Mesendoderm (in vitro differentiated cells): ENCODE measurements at regions not wholly inside any gene's neighbourhood (a gene's known extent, or its start where the extent isn't known, plus 50 kb on each side); places are given as distances from the start of the nearest gene placed in this dataset.

Experiments
- DNase-seq: peaks from one replicate; pipeline ENCODE4 v3.0.0; 2013
- H2AK5ac ChIP-seq: 2 replicates; pipeline ENCODE4 v1.6.1; 2013; ENCODE audit warnings: low read length, inconsistent platforms
- H2BK120ac ChIP-seq: 2 replicates; pipeline ENCODE4 v1.6.1; 2013; ENCODE audit warnings: low read depth, mild to moderate bottlenecking, low read length, moderate library complexity, mixed read lengths
- H2BK15ac ChIP-seq: replicated peaks from 2 replicates; pipeline ENCODE4 v1.6.1; 2013; ENCODE audit warnings: low read depth, mild to moderate bottlenecking, moderate library complexity
- H2BK5ac ChIP-seq: 2 replicates; pipeline ENCODE4 v1.6.1; 2013; ENCODE audit warnings: low read length, inconsistent platforms
- H3K18ac ChIP-seq: 2 replicates; pipeline ENCODE4 v1.6.1; 2013; ENCODE audit warnings: mild to moderate bottlenecking, low read length, mixed read lengths
- H3K23ac ChIP-seq: one replicate; pipeline ENCODE4 v1.6.1; 2013; ENCODE audit warnings: low read length
- H3K27ac ChIP-seq: 2 replicates; pipeline ENCODE4 v1.5.1; 2013; ENCODE audit warnings: low read depth, mild to moderate bottlenecking, inconsistent platforms, low read length, moderate library complexity
- H3K27me3 ChIP-seq: 2 replicates; pipeline ENCODE4 v1.6.1; 2013; ENCODE audit warnings: low read length, control low read depth, mild to moderate bottlenecking, inconsistent platforms; ENCODE audit not compliant: insufficient read depth, poor library complexity
- H3K36me3 ChIP-seq: 2 replicates; pipeline ENCODE4 v1.6.1; 2013; ENCODE audit warnings: low read length, inconsistent platforms; ENCODE audit not compliant: control insufficient read depth, insufficient read depth
- H3K4ac ChIP-seq: one replicate; pipeline ENCODE4 v1.6.1; 2013; ENCODE audit warnings: low read depth, mild to moderate bottlenecking, low read length, moderate library complexity
- H3K4me1 ChIP-seq: 2 replicates; pipeline ENCODE4 v1.6.1; 2013; ENCODE audit warnings: low read depth, low read length, inconsistent platforms; ENCODE audit not compliant: control insufficient read depth
- H3K4me2 ChIP-seq: 2 replicates; pipeline ENCODE4 v1.6.1; 2013; ENCODE audit warnings: low read length
- H3K4me3 ChIP-seq: 2 replicates; pipeline ENCODE4 v1.5.1; 2013; ENCODE audit warnings: mild to moderate bottlenecking, low read length
- H3K56ac ChIP-seq: one replicate; pipeline ENCODE4 v1.6.1; 2013; ENCODE audit warnings: low read length
- H3K79me1 ChIP-seq: 2 replicates; pipeline ENCODE4 v1.6.1; 2013; ENCODE audit warnings: low read length, inconsistent platforms
- H3K79me2 ChIP-seq: 2 replicates; pipeline ENCODE4 v1.6.1; 2013; ENCODE audit warnings: mild to moderate bottlenecking, low read length; ENCODE audit not compliant: control insufficient read depth, insufficient read depth
- H3K9ac ChIP-seq: 2 replicates; pipeline ENCODE4 v1.6.1; 2013; ENCODE audit warnings: low read length, inconsistent platforms
- H4K5ac ChIP-seq: one replicate; pipeline ENCODE4 v1.6.1; 2013; ENCODE audit warnings: low read length
- H4K8ac ChIP-seq: one replicate; pipeline ENCODE4 v1.6.1; 2013; ENCODE audit warnings: low read depth, mild to moderate bottlenecking, control low read depth, low read length, moderate library complexity
- WGBS: extraction: QIAGEN DNeasy Blood & Tissue Kit; methylation state at CpG from one replicate; pipeline ENCODE4 v1.1.7; 2013; ENCODE audit warnings: low lambda C conversion rate, missing lambda C conversion rate; ENCODE audit not compliant: insufficient coverage; ENCODE audit errors: extremely low coverage; 5-methylcytosine and 5-hydroxymethylcytosine counted together

GRCh38 chr20:60963146-60963545 lies 288.9 kb upstream of the CDH4 start:
- H3K4me2 ChIP-seq: no peak overlapping the region
- WGBS: no CpG with 5 or more reads among the region's 3 CpGs

GRCh38 chr20:60964911-60965310 lies 287.1 kb upstream of the CDH4 start:
- Histone ChIP-seq H3K4me1 (no peaks in the 10 kb centered on the region), H3K79me2 (no peaks in the 10 kb centered on the region), H3K4me2 (no peak overlapping the region), H3K27me3 (no peaks in the 10 kb centered on the region), H3K4me3 (no peak overlapping the region), H3K9ac (no peak overlapping the region), H3K27ac (no peak overlapping the region), H3K79me1 (no peaks in the 10 kb centered on the region), H3K4ac (no peak overlapping the region), H3K18ac (no peak overlapping the region), H3K36me3 (no peaks in the 10 kb centered on the region), H4K8ac (no peak overlapping the region), H2AK5ac (no peak overlapping the region), H2BK5ac (no peak overlapping the region), H2BK15ac (no peak overlapping the region), H4K5ac (no peak overlapping the region), H3K56ac (no peak overlapping the region), H3K23ac (no peak overlapping the region), H2BK120ac (no peak overlapping the region)
- no peak for DNase-seq
- no CpG with 5 or more reads among the region's 4 CpGs for WGBS

More at GRCh38 chr20:60963146-60963545, 288.9 kb upstream of the CDH4 start:
- no peak for DNase-seq
- Histone ChIP-seq H2BK15ac (no peak overlapping the region), H3K79me1 (no peaks in the 10 kb centered on the region), H4K5ac (no peak overlapping the region), H2BK120ac (no peak overlapping the region), H3K36me3 (no peaks in the 10 kb centered on the region), H3K56ac (no peak overlapping the region), H3K4me1 (no peaks in the 10 kb centered on the region), H3K4ac (no peak overlapping the region), H3K27me3 (no peaks in the 10 kb centered on the region), H3K27ac (no peak overlapping the region), H4K8ac (no peak overlapping the region), H3K23ac (no peak overlapping the region), H2AK5ac (no peak overlapping the region), H3K9ac (no peak overlapping the region), H3K4me3 (no peak overlapping the region), H3K79me2 (no peaks in the 10 kb centered on the region), H2BK5ac (no peak overlapping the region), H3K18ac (no peak overlapping the region)

DNA sequence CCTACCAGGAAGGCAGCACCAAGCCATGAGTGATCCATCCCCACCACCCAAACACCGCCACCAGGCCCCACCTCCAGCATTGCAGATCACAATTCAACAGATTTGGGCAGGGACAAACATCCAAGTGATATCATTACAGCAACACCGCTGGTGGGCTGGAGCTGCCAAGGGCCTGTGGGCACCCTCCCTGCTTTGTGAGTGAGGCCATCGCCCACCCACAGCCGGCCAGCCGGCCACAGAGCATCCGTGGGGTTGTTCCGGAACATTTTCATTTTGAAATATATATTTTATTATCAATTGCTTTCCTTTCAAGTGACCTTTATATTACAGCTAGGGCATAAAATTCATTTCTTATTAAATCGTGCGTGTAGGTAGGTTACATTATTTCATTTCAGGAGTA lies 286.0 kb upstream of the CDH4 start:
- Histone ChIP-seq H3K36me3 (no peaks in the 10 kb centered on the region), H3K27ac (no peak overlapping the region), H2BK5ac (no peak overlapping the region), H3K79me1 (no peaks in the 10 kb centered on the region), H3K23ac (no peak overlapping the region), H3K4me2 (no peak overlapping the region), H3K4ac (no peak overlapping the region), H2BK120ac (no peak overlapping the region), H3K4me3 (no peak overlapping the region), H3K4me1 (no peaks in the 10 kb centered on the region), H3K79me2 (no peaks in the 10 kb centered on the region), H3K9ac (no peak overlapping the region), H3K27me3 (no peaks in the 10 kb centered on the region), H4K8ac (no peak overlapping the region), H2BK15ac (no peak overlapping the region), H3K56ac (no peak overlapping the region), H2AK5ac (no peak overlapping the region), H3K18ac (no peak overlapping the region), H4K5ac (no peak overlapping the region)
- DNase-seq: no peak
- no CpG with 5 or more reads among the region's 9 CpGs for whole genome bisulfite sequencing

DNA sequence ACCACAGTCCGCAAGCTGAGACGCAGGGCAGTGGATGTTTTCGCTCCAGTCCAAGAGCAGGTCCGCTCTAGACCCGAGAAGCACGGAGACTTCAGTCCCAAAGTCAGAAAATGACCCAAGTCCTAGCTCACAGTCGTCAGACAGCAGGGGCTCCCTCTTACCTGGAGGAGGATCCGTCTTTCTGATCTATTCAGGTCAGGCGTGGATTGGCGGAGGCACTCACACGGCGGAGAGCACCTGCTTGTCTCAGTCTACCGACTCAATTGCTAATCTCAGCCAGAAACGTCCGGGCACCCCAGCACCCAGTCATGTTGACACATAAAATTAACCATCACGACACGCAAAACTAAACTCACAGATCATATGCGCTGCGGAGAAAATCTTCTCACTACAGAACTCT lies 285.3 kb upstream of the CDH4 start:
- Histone ChIP-seq H3K27ac (no peak overlapping the region), H3K4me1 (no peaks in the 10 kb centered on the region), H3K79me1 (no peaks in the 10 kb centered on the region), H3K4me2 (no peak overlapping the region), H3K23ac (no peak overlapping the region), H4K8ac (no peak overlapping the region), H4K5ac (no peak overlapping the region), H3K18ac (no peak overlapping the region), H3K27me3 (no peaks in the 10 kb centered on the region), H2BK5ac (no peak overlapping the region), H3K36me3 (no peaks in the 10 kb centered on the region), H2AK5ac (no peak overlapping the region), H3K56ac (no peak overlapping the region), H3K9ac (no peak overlapping the region), H2BK120ac (no peak overlapping the region), H3K79me2 (no peaks in the 10 kb centered on the region), H3K4me3 (no peak overlapping the region), H2BK15ac (no peak overlapping the region), H3K4ac (no peak overlapping the region)
- no peak for DNase-seq
- WGBS: no CpG with 5 or more reads among the region's 19 CpGs

- no peak overlapping the region for H3K4ac ChIP-seq
- no peak overlapping the region for H3K9ac ChIP-seq
- no peak overlapping the region for H3K56ac ChIP-seq
- H3K23ac ChIP-seq: no peak overlapping the region
- no peak overlapping the region for H3K4me3 ChIP-seq
- H3K18ac ChIP-seq: no peak overlapping the region
- H3K79me1 ChIP-seq: no peaks in the 10 kb centered on the region
- no peak overlapping the region for H3K4me2 ChIP-seq
- no peaks in the 10 kb centered on the region for H3K79me2 ChIP-seq
- H3K27me3 ChIP-seq: no peaks in the 10 kb centered on the region
- H3K36me3 ChIP-seq: no peaks in the 10 kb centered on the region
- no peak overlapping the region for H2BK5ac ChIP-seq
- H3K27ac ChIP-seq: no peak overlapping the region
- H2BK15ac ChIP-seq: no peak overlapping the region
- H3K4me1 ChIP-seq: no peaks in the 10 kb centered on the region
- H2BK120ac ChIP-seq: no peak overlapping the region
- no CpG with 5 or more reads among the region's 56 CpGs for WGBS
- H4K8ac ChIP-seq: no peak overlapping the region
- no peak for DNase-seq
- H4K5ac ChIP-seq: no peak overlapping the region
- no peak overlapping the region for H2AK5ac ChIP-seq
Observed at GRCh38 chr20:60967431-60968316, 284.4 kb upstream of the CDH4 start.
